Fibroblast of villous mesenchyme (primary cell): ENCODE measurements at regions not wholly inside any gene's neighbourhood (a gene's known extent, or its start where the extent isn't known, plus 50 kb on each side); places are given as distances from the start of the nearest gene placed in this dataset.

Experiments used
- DNase-seq: peaks from one replicate; pipeline ENCODE4 v3.0.0-alpha.2; 2010; ENCODE audit warnings: low read depth
- H3K4me3 ChIP-seq: 2 replicates; pipeline ENCODE4 v1.5.1; 2011; ENCODE audit warnings: low read depth, mild to moderate bottlenecking, low read length
- TF ChIP-seq, protein P1 (sequence below): IDR thresholded peaks from 2 replicates; pipeline ENCODE4 v1.5.1; 2012; ENCODE audit warnings: low read depth, mild to moderate bottlenecking, low read length; ENCODE audit not compliant: insufficient read depth

GRCh38 chr4:43351970-43352806 lies 459.7 kb downstream of the GRXCR1 start:
- TF ChIP-seq, protein P1, sequence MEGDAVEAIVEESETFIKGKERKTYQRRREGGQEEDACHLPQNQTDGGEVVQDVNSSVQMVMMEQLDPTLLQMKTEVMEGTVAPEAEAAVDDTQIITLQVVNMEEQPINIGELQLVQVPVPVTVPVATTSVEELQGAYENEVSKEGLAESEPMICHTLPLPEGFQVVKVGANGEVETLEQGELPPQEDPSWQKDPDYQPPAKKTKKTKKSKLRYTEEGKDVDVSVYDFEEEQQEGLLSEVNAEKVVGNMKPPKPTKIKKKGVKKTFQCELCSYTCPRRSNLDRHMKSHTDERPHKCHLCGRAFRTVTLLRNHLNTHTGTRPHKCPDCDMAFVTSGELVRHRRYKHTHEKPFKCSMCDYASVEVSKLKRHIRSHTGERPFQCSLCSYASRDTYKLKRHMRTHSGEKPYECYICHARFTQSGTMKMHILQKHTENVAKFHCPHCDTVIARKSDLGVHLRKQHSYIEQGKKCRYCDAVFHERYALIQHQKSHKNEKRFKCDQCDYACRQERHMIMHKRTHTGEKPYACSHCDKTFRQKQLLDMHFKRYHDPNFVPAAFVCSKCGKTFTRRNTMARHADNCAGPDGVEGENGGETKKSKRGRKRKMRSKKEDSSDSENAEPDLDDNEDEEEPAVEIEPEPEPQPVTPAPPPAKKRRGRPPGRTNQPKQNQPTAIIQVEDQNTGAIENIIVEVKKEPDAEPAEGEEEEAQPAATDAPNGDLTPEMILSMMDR: no peak
- DNase-seq: peak; percentile 7
- no peak overlapping the region for H3K4me3 ChIP-seq

DNA sequence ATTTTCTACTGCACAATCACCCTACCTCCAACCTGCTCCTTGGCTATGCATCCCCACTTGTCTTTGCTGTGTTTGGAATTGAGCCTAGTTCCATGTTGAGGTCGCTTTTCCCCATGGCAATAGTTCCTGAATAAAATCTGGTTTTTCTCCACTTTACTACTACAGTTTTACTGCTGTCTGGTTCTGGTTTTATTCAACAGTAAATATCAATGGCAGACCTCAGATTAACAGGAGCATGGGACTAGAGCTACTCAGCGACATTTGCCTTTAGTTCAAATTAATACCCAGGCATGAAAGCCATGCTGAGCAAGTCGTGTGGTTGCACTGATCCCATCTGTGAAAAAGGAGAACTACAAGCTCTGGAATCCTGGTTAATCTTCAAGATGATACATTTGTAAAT lies 460.3 kb downstream of the GRXCR1 start:
- peak; percentile 84 for DNase-seq
- TF ChIP-seq, protein P1: no peak
- H3K4me3 ChIP-seq: no peak overlapping the region

- no peak for DNase-seq
- TF ChIP-seq, protein P1: no peak
- no peak overlapping the region for H3K4me3 ChIP-seq
Measured at GRCh38 chr4:43353552-43353951, 461.0 kb downstream of the GRXCR1 start.

DNA sequence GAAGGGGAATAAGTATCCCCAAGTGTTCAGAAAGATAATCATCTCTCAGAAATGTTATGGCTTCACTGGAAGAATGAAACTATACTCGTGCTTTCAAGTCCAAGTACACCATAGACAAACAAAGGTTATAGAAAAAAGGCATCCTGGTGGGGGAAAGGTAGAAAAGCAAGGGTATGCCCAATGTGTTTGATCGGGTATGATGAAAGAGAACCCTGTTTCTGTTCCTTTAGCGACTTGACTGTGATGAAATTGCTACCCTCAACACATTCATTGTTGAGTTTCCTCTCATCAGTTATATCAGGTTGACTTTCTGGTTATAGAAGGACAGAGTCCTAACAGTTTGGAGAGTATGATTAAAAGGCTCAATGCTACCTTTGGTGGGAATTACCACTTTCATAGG lies 464.3 kb downstream of the GRXCR1 start:
- no peak for DNase-seq
- H3K4me3 ChIP-seq: no peak overlapping the region
- TF ChIP-seq, protein P1: no peak

DNA sequence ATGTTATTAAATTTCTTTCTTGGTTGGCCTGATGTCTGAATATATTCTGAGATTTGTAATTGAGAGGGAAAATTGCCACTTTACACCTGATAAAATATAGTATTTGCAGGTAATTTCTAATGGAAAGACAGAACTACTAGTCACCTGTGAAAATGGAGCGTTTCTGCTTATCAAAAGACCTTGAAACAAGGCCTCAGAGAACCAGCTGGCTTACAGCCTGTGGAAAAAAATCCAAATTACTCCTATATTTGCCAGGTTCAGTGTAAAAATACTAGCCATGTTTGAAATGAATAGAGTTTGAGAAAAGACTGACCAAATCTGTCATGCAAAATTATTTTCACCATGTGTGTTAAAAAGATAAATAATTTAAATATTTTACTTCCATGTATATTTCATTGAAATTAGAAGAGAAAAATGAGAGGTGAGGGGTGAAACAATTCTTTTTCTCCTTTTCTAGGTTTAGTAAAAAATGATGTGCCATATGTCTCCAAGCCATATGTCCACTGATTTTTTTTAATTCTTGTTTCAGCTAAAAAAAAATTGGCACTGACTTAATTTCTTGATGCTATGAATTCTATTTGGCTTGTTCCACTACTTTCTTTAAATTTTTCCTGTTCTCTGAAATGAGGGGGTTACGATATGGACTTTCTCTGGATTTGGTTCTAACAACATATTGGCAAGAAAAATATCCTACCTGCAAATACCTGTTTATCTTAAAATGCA lies 464.9 kb downstream of the GRXCR1 start:
- TF ChIP-seq, protein P1: no peak
- H3K4me3 ChIP-seq: no peak overlapping the region
- no peak for DNase-seq

- no peak for DNase-seq
- TF ChIP-seq, protein P1: no peak
- H3K4me3 ChIP-seq: no peak overlapping the region
Measured at GRCh38 chr4:43360296-43360695, 467.8 kb downstream of the GRXCR1 start.
